WI38 (cell line): ENCODE measurements at regions not wholly inside any gene's neighbourhood (a gene's known extent, or its start where the extent isn't known, plus 50 kb on each side); places are given as distances from the start of the nearest gene placed in this dataset.

Experiments
- H3K4me3 ChIP-seq: 2 replicates; pipeline ENCODE4 v1.5.1; 2011; ENCODE audit warnings: low read depth, mild to moderate bottlenecking, control low read depth, low read length
- TF ChIP-seq, protein P1 (sequence below): IDR thresholded peaks from 2 replicates; pipeline ENCODE4 v1.5.1; 2012; ENCODE audit warnings: low read depth, mild to moderate bottlenecking, control low read depth, low read length

DNA sequence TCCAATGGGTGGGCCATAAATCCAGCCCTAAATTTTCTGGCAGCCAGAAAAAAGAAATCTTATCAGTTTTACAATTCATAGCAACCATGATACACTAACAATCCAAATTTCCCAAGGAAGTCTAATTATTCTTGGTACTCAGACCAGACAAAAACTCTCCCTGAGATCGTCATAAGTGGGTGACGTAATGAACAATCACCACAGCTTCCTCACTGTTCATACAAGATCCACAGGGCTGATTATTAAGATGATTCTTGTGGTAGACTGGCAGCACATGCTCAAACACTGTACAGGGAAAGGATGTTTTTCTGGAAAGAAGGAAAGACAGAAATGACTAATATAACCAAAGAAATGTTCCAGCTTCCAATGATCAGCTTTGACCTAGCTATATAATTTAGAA is 178.3 kb upstream of the CRIM1 start:
- TF ChIP-seq, protein P1, sequence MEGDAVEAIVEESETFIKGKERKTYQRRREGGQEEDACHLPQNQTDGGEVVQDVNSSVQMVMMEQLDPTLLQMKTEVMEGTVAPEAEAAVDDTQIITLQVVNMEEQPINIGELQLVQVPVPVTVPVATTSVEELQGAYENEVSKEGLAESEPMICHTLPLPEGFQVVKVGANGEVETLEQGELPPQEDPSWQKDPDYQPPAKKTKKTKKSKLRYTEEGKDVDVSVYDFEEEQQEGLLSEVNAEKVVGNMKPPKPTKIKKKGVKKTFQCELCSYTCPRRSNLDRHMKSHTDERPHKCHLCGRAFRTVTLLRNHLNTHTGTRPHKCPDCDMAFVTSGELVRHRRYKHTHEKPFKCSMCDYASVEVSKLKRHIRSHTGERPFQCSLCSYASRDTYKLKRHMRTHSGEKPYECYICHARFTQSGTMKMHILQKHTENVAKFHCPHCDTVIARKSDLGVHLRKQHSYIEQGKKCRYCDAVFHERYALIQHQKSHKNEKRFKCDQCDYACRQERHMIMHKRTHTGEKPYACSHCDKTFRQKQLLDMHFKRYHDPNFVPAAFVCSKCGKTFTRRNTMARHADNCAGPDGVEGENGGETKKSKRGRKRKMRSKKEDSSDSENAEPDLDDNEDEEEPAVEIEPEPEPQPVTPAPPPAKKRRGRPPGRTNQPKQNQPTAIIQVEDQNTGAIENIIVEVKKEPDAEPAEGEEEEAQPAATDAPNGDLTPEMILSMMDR = no peak
- no peak overlapping the region for H3K4me3 ChIP-seq

DNA sequence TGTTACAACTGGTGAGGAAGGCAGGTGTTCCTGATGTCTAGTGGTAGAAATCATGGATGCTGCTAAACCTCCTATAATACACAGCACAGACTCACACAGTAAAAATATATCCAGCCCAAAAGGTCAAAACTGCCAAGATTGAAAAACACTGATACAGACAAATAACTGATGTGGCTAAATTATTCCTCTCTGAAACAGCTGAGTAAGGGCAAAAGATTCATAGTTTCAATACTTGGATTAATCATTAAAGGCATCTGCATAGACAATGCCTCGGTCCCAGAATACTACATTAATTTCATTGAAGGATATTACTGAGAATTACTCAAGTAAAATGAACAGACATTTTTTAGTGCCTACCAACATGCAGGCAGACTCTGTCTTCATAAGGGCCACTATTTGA is 180.7 kb upstream of the CRIM1 start:
- H3K4me3 ChIP-seq = no peak overlapping the region
- TF ChIP-seq, protein P1 = no peak

DNA sequence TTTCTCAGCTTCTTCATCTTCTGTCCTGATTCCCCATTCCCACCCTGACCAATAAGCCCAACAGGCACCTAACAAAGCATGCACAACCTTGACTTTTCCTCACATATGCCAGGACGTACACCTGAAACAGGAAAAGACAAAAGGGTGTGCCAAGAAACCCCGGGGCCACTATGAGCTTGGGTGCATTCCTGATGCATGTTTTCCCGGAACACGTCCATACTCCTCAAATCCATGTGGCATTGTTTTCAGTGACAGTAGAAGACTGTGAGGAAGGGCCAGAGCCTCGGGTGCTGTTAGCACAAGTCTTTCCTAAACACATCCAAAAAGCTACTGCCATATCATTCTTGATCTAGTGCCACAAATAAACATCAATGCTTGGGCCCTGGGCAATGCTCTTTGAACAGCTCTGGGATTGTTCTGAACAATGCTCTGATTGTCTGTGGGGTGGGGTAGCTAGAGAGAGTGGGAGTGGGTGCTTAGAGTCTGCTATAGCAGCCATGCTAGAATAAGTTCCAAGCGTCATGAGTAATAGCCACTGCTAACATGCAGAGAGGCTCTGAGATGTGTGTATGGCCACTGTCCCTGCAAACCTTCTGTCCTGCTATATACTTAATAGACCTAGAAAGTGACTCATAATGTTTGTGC is 181.7 kb upstream of the CRIM1 start:
- TF ChIP-seq, protein P1 = no peak
- H3K4me3 ChIP-seq = no peak overlapping the region

DNA sequence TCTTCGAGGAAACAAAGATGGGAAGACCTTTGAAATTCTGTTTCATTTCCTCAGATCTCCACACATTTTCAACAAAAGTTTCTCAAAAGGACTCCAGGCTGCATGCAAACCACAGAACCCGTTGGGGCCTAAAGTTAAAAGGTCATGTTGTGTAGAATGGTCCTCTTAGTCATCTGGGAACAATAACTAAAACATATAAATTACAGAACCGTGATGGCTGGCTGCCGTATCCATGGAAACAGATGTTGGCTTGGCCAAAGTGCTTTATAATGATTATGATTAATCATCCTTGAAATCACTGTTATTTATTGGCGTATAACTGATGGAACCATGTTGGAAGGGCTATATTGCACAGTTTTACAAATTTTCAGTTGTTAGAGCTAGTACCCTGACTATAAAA is 182.8 kb upstream of the CRIM1 start:
- TF ChIP-seq, protein P1 = no peak
- no peak overlapping the region for H3K4me3 ChIP-seq

DNA sequence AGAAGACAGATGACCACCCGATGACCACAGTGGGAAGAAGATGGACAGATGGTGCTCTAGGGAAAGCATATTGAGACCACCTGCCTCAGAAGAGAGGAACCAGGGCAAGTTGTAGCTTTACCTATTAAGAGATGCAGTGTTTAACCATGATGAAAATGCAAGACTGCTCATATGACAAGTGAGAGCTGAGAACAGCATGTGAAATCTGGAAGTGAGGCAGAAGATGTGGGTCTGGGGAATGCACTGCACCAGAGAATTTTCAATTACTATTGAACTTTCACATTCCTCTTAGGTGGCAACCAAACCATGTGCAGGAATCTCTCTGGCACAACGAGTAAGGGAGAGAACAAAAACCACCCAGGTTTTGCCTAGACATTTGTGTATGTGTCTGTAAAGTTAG is 184.8 kb upstream of the CRIM1 start:
- H3K4me3 ChIP-seq = no peak overlapping the region
- TF ChIP-seq, protein P1 = no peak

DNA sequence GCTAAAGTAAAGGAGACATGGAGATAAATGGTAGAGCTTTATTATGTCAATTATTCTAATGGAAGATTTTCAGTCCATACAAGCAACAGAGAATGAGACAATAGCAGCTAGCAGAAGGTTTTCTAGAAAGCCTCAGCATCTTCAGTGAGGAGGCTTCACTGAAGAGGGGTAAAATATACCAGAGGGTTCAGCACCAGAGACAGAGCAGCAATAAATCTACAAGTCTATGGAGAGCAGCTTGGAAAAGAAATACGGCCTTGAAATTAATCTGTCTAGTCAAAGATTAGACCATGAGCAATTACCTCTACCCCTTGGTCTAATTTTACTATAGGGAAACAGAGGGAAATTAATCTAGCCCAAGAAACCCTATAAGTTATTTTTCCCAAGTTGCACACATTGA is 185.7 kb upstream of the CRIM1 start:
- H3K4me3 ChIP-seq = no peak overlapping the region
- TF ChIP-seq, protein P1 = no peak

DNA sequence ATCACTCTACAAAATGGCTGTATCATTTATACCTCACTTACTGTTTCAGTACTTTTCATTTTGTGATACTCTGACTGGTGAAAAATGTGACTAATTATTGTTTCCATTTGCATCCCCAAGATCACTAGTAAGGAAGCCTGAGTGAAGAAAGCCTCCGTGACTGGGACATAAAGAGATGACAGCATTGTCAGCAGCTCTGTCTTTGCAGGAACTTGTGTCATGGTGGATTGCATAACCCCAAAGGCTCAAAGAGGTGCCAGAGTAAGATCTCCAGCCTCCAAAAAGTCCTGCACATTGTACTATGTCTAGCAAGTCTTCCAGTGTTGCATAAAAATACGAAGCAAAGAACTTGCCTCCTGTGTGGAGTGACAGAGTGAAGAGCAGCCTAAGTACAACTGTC is 187.5 kb upstream of the CRIM1 start:
- H3K4me3 ChIP-seq = no peak overlapping the region
- TF ChIP-seq, protein P1 = no peak
